Endodermal cell (in vitro differentiated cells): ENCODE measurements at regions not wholly inside any gene's neighbourhood (a gene's known extent, or its start where the extent isn't known, plus 50 kb on each side); places are given as distances from the start of the nearest gene placed in this dataset.

Source experiments
- DNase-seq: peaks from one replicate; pipeline ENCODE4 v3.0.0-alpha.2; 2017
- H3K27ac ChIP-seq: 2 replicates; pipeline ENCODE4 v1.5.1; 2013; ENCODE audit warnings: mild to moderate bottlenecking, low read depth, low read length, moderate library complexity
- H3K27me3 ChIP-seq: 2 replicates; pipeline ENCODE4 v1.6.1; 2013; ENCODE audit warnings: mild to moderate bottlenecking, low read length, moderate library complexity; ENCODE audit not compliant: insufficient read depth, control insufficient read depth, poor library complexity, severe bottlenecking
- H3K36me3 ChIP-seq: 2 replicates; pipeline ENCODE4 v1.7.0; 2013; ENCODE audit warnings: mild to moderate bottlenecking, low read length, moderate library complexity; ENCODE audit not compliant: control insufficient read depth, insufficient read depth
- H3K4me1 ChIP-seq: one replicate; pipeline ENCODE4 v1.7.0; 2013; ENCODE audit warnings: low read length; ENCODE audit not compliant: control insufficient read depth, insufficient read depth
- H3K4me3 ChIP-seq: 2 replicates; pipeline ENCODE4 v1.5.1; 2013; ENCODE audit warnings: mild to moderate bottlenecking, low read length, moderate library complexity
- H3K9ac ChIP-seq: 2 replicates; pipeline ENCODE4 v1.6.1; 2013; ENCODE audit warnings: mild to moderate bottlenecking, low read length, moderate library complexity; ENCODE audit not compliant: poor library complexity, severe bottlenecking; ENCODE audit errors: extremely low read depth
- H3K9me3 ChIP-seq: 2 replicates; pipeline ENCODE4 v1.6.1; 2013; ENCODE audit warnings: mild to moderate bottlenecking, low read length, moderate library complexity; ENCODE audit not compliant: control insufficient read depth
- H3K27ac Mint-ChIP-seq: 2 replicates; pipeline ENCODE4 v1.8.0; 2020; ENCODE audit warnings: mixed read lengths
- H3K27me3 Mint-ChIP-seq: 2 replicates; pipeline ENCODE4 v1.8.0; 2021; ENCODE audit warnings: mild to moderate bottlenecking, mixed read lengths; ENCODE audit not compliant: insufficient read depth
- H3K36me3 Mint-ChIP-seq: 2 replicates; pipeline ENCODE4 v1.8.0; 2020; ENCODE audit warnings: low read depth, mixed read lengths
- H3K4me1 Mint-ChIP-seq: 2 replicates; pipeline ENCODE4 v1.8.0; 2020; ENCODE audit warnings: mixed read lengths
- H3K4me3 Mint-ChIP-seq: 2 replicates; pipeline ENCODE4 v1.8.0; 2020; ENCODE audit warnings: mild to moderate bottlenecking, moderate library complexity, mixed read lengths
- H3K9me3 Mint-ChIP-seq: 2 replicates; pipeline ENCODE4 v1.8.0; 2020; ENCODE audit warnings: mild to moderate bottlenecking, mixed read lengths
- CTCF ChIP-seq: fragments of 200-600 bp; sonication (generic); conservative IDR thresholded peaks from 2 replicates; pipeline ENCODE4 v1.5.0; 2021; ENCODE audit warnings: antibody characterized with exemption, mild to moderate bottlenecking
- whole genome bisulfite sequencing, 2 experiments: methylation state at CpG; one replicate each; pipeline versions ENCODE4 v1.1.5 to v1.1.7; 2013; ENCODE audit warnings: missing lambda C conversion rate in 2 of 2, mixed read lengths in 1 of 2; ENCODE audit not compliant: insufficient coverage in 1 of 2, insufficient read length in 1 of 2; 5-methylcytosine and 5-hydroxymethylcytosine counted together

- no peak overlapping the region for H3K27ac Mint-ChIP-seq
- H3K9ac ChIP-seq, result no peak overlapping the region
- H3K9me3 ChIP-seq, result no peaks in the 10 kb centered on the region
- H3K27me3 Mint-ChIP-seq, result no peaks in the 10 kb centered on the region
- DNase-seq, result no peak
- H3K4me1 Mint-ChIP-seq, result peaks cover 4% of the 10 kb centered on the region
- H3K4me1 ChIP-seq, result no peaks in the 10 kb centered on the region
- H3K27ac ChIP-seq, result no peak overlapping the region
- 68 to 91% methylated on average over 3 to 7 of the region's 7 CpGs for WGBS, 2 experiments
- no peak overlapping the region for H3K4me3 Mint-ChIP-seq
- no peak overlapping the region for H3K4me3 ChIP-seq
- no peaks in the 10 kb centered on the region for H3K36me3 Mint-ChIP-seq
- no peak for TF ChIP-seq CTCF
- H3K27me3 ChIP-seq, result no peaks in the 10 kb centered on the region
- no peaks in the 10 kb centered on the region for H3K9me3 Mint-ChIP-seq
- H3K36me3 ChIP-seq, result no peaks in the 10 kb centered on the region
Measured at GRCh38 chr10:15432266-15432665, 61.2 kb upstream of the FAM171A1 start.

GRCh38 chr10:15430969-15431771 lies 60.1 kb upstream of the FAM171A1 start:
- H3K4me3 ChIP-seq, result no peak overlapping the region
- 95 to 96% methylated on average over 4 to 7 of the region's 7 CpGs for WGBS, 2 experiments
- Mint-ChIP-seq H3K36me3 (no peaks in the 10 kb centered on the region), H3K9me3 (no peaks in the 10 kb centered on the region), H3K27ac (no peak overlapping the region), H3K27me3 (no peaks in the 10 kb centered on the region), H3K4me3 (no peak overlapping the region), H3K4me1 (peaks cover 4% of the 10 kb centered on the region)
- TF ChIP-seq CTCF, result no peak
- no peak overlapping the region for H3K9ac ChIP-seq
- DNase-seq, result no peak
- no peaks in the 10 kb centered on the region for H3K27me3 ChIP-seq
- H3K36me3 ChIP-seq, result no peaks in the 10 kb centered on the region
- no peak overlapping the region for H3K27ac ChIP-seq
- no peaks in the 10 kb centered on the region for H3K4me1 ChIP-seq
- no peaks in the 10 kb centered on the region for H3K9me3 ChIP-seq

- Mint-ChIP-seq H3K4me3 (no peak overlapping the region), H3K4me1 (no peaks in the 10 kb centered on the region), H3K27me3 (no peaks in the 10 kb centered on the region), H3K36me3 (no peaks in the 10 kb centered on the region), H3K27ac (no peak overlapping the region), H3K9me3 (no peaks in the 10 kb centered on the region)
- H3K27ac ChIP-seq, result no peak overlapping the region
- no peaks in the 10 kb centered on the region for H3K4me1 ChIP-seq
- H3K27me3 ChIP-seq, result no peaks in the 10 kb centered on the region
- no peak for TF ChIP-seq CTCF
- 92 to 100% methylated on average over 1 to 2 of the region's 2 CpGs for WGBS, 2 experiments
- no peaks in the 10 kb centered on the region for H3K9me3 ChIP-seq
- no peak overlapping the region for H3K9ac ChIP-seq
- H3K36me3 ChIP-seq, result no peaks in the 10 kb centered on the region
- H3K4me3 ChIP-seq, result no peak overlapping the region
- no peak for DNase-seq
Measured at GRCh38 chr10:15428681-15429080, 57.6 kb upstream of the FAM171A1 start.
